Left ventricle myocardium inferior (tissue), 1 donor: ENCODE measurements at regions not wholly inside any gene's neighbourhood (a gene's known extent, or its start where the extent isn't known, plus 50 kb on each side); places are given as distances from the start of the nearest gene placed in this dataset.
"Not testable (repeated sequence)": the region's sequence is repeated elsewhere in the genome, so short reads cannot be mapped to it uniquely, and the experiment has no call there.

Experiments used
- DNase-seq: peaks from one replicate; pipeline ENCODE4 v3.0.0-alpha.2; 2020
- H3K27ac ChIP-seq: fragments of 200-600 bp; replicated peaks from 2 replicates; pipeline ENCODE4 v1.8.0; 2021
- H3K27me3 ChIP-seq: fragments of 200-600 bp; 2 replicates; pipeline ENCODE4 v1.8.0; 2021; ENCODE audit warnings: low read depth
- H3K36me3 ChIP-seq: fragments of 200-600 bp; 2 replicates; pipeline ENCODE4 v1.8.0; 2021
- H3K4me1 ChIP-seq: fragments of 200-600 bp; 2 replicates; pipeline ENCODE4 v1.8.0; 2021
- H3K4me3 ChIP-seq: fragments of 200-600 bp; 2 replicates; pipeline ENCODE4 v1.8.0; 2021; ENCODE audit warnings: mild to moderate bottlenecking, moderate library complexity
- H3K9me3 ChIP-seq: fragments of 200-600 bp; replicated peaks from 2 replicates; pipeline ENCODE4 v1.8.0; 2021
- CTCF ChIP-seq: fragments of 200-600 bp; IDR thresholded peaks from 2 replicates; pipeline ENCODE4 v1.8.0; 2021; ENCODE audit warnings: antibody characterized with exemption, mild to moderate bottlenecking, borderline replicate concordance
- intact Hi-C: fragments of 100-400 bp; cut with micrococcal nuclease; formaldehyde crosslinking; loops from one replicate; pipeline ENCODE4 v1.11.0; 2022
- donor health status: DM: no; HTN: yes; CAD: no; lungs with severe emphysema.

GRCh38 chr6:149140910-149141290, 176.6 kb upstream of the TAB2 start:
- intact Hi-C loops, result no loop called here
- H3K27ac ChIP-seq, result no peak overlapping the region
- H3K4me1 ChIP-seq, result no peaks in the 10 kb centered on the region
- no peaks in the 10 kb centered on the region for H3K36me3 ChIP-seq
- H3K27me3 ChIP-seq, result no peaks in the 10 kb centered on the region
- H3K9me3 ChIP-seq, result peaks cover 8% of the 10 kb centered on the region
- H3K4me3 ChIP-seq, result no peak overlapping the region
- TF ChIP-seq CTCF, result no peak
- no peak for DNase-seq

- no peak overlapping the region for H3K4me3 ChIP-seq
- no peak for TF ChIP-seq CTCF
- peaks cover 8% of the 10 kb centered on the region for H3K9me3 ChIP-seq
- no peaks in the 10 kb centered on the region for H3K4me1 ChIP-seq
- intact Hi-C loops, result no loop called here
- no peak overlapping the region for H3K27ac ChIP-seq
- H3K36me3 ChIP-seq, result no peaks in the 10 kb centered on the region
- H3K27me3 ChIP-seq, result peaks cover under 1% of the 10 kb centered on the region
- DNase-seq, result no peak
Observed at GRCh38 chr6:149142924-149143429, 174.5 kb upstream of the TAB2 start.

- H3K9me3 ChIP-seq, DNase-seq, H3K4me3 ChIP-seq, H3K4me1 ChIP-seq, H3K27ac ChIP-seq, intact Hi-C loops, H3K27me3 ChIP-seq, H3K36me3 ChIP-seq: not testable (repeated sequence)
Observed at GRCh38 chr6:149145800-149146199, 171.7 kb upstream of the TAB2 start.

DNA sequence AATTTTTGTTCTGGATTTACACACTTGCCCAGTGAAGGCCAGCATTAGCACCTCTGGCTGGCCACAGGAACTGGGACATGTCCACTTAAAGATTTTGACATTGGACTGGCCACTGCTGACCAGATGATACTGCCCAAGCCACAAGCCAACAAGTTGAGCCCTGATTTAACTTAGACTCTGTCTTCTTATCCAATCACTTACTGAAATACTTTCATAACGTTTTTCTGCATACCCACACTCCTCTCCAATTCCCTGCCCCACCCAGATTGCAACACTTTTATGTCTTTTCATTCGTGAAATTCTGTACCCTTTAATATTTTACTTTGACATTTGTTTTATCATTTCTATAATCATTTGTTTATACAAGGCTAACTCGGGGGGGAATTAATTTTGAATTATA, 170.3 kb upstream of the TAB2 start:
- no peak for DNase-seq
- Histone ChIP-seq H3K4me3 (no peak overlapping the region), H3K4me1 (no peaks in the 10 kb centered on the region), H3K36me3 (no peaks in the 10 kb centered on the region), H3K9me3 (peaks cover 8% of the 10 kb centered on the region), H3K27ac (no peak overlapping the region), H3K27me3 (peaks cover 11% of the 10 kb centered on the region)
- intact Hi-C loops, result no loop called here
- TF ChIP-seq CTCF, result no peak

GRCh38 chr6:149147938-149148718, 169.4 kb upstream of the TAB2 start:
- H3K36me3 ChIP-seq, result no peaks in the 10 kb centered on the region
- peaks cover 17% of the 10 kb centered on the region for H3K27me3 ChIP-seq
- no peak for TF ChIP-seq CTCF
- H3K4me1 ChIP-seq, result no peaks in the 10 kb centered on the region
- no peak for DNase-seq
- H3K9me3 ChIP-seq, result peaks cover 2% of the 10 kb centered on the region
- intact Hi-C loops, result no loop called here
- H3K4me3 ChIP-seq, result no peak overlapping the region
- no peak overlapping the region for H3K27ac ChIP-seq

DNA sequence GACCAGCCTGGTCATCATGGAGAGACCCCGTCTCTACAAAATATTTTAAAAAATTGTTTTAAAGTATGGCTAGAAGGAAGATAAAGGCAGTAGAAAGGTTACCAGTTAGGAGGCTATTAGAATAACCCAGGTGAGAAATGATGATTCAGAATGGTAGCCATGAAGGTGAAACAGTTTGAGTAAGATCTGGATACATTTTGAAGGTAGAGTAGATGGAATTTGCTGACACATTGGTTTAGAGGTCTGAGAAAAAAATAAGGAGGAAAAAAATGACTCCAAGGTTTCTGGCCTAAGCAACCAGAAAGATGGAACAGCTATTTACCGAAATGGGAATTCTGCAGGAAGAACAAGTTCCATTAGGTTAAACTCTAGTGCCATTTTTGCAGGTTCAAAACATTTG, 167.9 kb upstream of the TAB2 start:
- H3K27me3 ChIP-seq, result peaks cover 17% of the 10 kb centered on the region
- H3K36me3 ChIP-seq, result no peaks in the 10 kb centered on the region
- intact Hi-C loops, result no loop called here
- no peak overlapping the region for H3K27ac ChIP-seq
- DNase-seq, result no peak
- TF ChIP-seq CTCF, result no peak
- no peaks in the 10 kb centered on the region for H3K9me3 ChIP-seq
- no peak overlapping the region for H3K4me3 ChIP-seq
- H3K4me1 ChIP-seq, result no peaks in the 10 kb centered on the region
